ENCODE measurements at regions not wholly inside any gene's neighbourhood (a gene's known extent, or its start where the extent isn't known, plus 50 kb on each side); places are given as distances from the start of the nearest gene placed in this dataset.

- TF ChIP-seq, protein P1, sequence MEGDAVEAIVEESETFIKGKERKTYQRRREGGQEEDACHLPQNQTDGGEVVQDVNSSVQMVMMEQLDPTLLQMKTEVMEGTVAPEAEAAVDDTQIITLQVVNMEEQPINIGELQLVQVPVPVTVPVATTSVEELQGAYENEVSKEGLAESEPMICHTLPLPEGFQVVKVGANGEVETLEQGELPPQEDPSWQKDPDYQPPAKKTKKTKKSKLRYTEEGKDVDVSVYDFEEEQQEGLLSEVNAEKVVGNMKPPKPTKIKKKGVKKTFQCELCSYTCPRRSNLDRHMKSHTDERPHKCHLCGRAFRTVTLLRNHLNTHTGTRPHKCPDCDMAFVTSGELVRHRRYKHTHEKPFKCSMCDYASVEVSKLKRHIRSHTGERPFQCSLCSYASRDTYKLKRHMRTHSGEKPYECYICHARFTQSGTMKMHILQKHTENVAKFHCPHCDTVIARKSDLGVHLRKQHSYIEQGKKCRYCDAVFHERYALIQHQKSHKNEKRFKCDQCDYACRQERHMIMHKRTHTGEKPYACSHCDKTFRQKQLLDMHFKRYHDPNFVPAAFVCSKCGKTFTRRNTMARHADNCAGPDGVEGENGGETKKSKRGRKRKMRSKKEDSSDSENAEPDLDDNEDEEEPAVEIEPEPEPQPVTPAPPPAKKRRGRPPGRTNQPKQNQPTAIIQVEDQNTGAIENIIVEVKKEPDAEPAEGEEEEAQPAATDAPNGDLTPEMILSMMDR (IDR thresholded peaks at IDR 0.05) = no peak
- TF ChIP-seq POLR2A (IDR thresholded peaks at IDR 0.05) = no peak
- no peak for TF ChIP-seq POLR2AphosphoS5 (IDR thresholded peaks at IDR 0.05)
- no peak for TF ChIP-seq EP300 (IDR thresholded peaks at IDR 0.05)
These were observed 55.8 kb downstream of the IRAG1 start for GRCh38 chr11:10637731-10638151.
